ENCODE measurements at regions not wholly inside any gene's neighbourhood (a gene's known extent, or its start where the extent isn't known, plus 50 kb on each side); places are given as distances from the start of the nearest gene placed in this dataset.

GRCh38 chr1:219067350-219067712, 106.3 kb upstream of the LYPLAL1 start:
- no peak overlapping the region for H3K14ac ChIP-seq (ENCODE audit: insufficient read length)
- H3K27me3 ChIP-seq (replicated peaks in 1 of 4; ENCODE audit: control insufficient read depth in 3 of 4, extremely low read depth in 1 of 4, insufficient read depth in 3 of 4, low read length in 3 of 4): no peaks in the 10 kb centered on the region
- H3K9ac ChIP-seq (replicated peaks in 1 of 4; ENCODE audit: extremely low read depth in 1 of 4, low read depth in 3 of 4, low read length in 3 of 4): no peak overlapping the region
- H3K4me1 ChIP-seq (replicated peaks in 1 of 4; ENCODE audit: control insufficient read depth in 3 of 4, insufficient read depth in 4 of 4, low read length in 3 of 4): no peaks in the 10 kb centered on the region
- no peak overlapping the region for H3K23ac ChIP-seq (ENCODE audit: insufficient read length)
- 90% methylated on average over 4 of the region's 4 CpGs; no CpG with 5 or more reads in 1 of the 2 experiments for WGBS, 2 experiments (ENCODE audit: extremely low coverage in 1 of 2, insufficient coverage in 1 of 2, insufficient read length in 1 of 2, insufficient replicate concordance in 2 of 2, low coverage in 1 of 2, low lambda C conversion rate in 2 of 2, missing lambda C conversion rate in 1 of 2)
- H2BK12ac ChIP-seq (ENCODE audit: low read depth, low read length): no peak overlapping the region
- H2BK120ac ChIP-seq (replicated peaks; ENCODE audit: low read depth, low read length): no peak overlapping the region
- no peak overlapping the region for H2BK15ac ChIP-seq (ENCODE audit: low read length)
- no peak overlapping the region; the same call in 1 of the 2 replicates for H2AK5ac ChIP-seq (ENCODE audit: low read depth, low read length)
- H3K4ac ChIP-seq (replicated peaks; ENCODE audit: insufficient read length, low read depth, low read length): no peak overlapping the region
- no peaks in the 10 kb centered on the region for H3K23me2 ChIP-seq (ENCODE audit: low read depth, low read length)
- no peaks in the 10 kb centered on the region for H4K20me1 ChIP-seq (replicated peaks in 1 of 2; ENCODE audit: control insufficient read depth in 1 of 2, insufficient read depth in 2 of 2, low read length in 2 of 2)
- ChIA-PET CTCF (ENCODE audit: partially characterized antibody) (interaction anchor here (0.6 to 4.2 kb wide), 30 partner anchors 8 to 807 kb away, joined by 3 to 29 read pairs (median 4); partner anchors contain the start of gene TGFB2), POLR2A (ENCODE audit: partially characterized antibody) (no interaction called here)
- FAIRE-seq: no peak
- H3K56ac ChIP-seq (replicated peaks; ENCODE audit: insufficient read length, low read depth, low read length): no peak overlapping the region
- no peaks in the 10 kb centered on the region for H3K79me1 ChIP-seq (ENCODE audit: low read depth, low read length)
- no peak for TF ChIP-seq TCF12 (IDR thresholded peaks at IDR 0.05; ENCODE audit: low read depth, low read length)
- TF ChIP-seq ASH2L (IDR thresholded peaks at IDR 0.05; ENCODE audit: low read length): no peak
- TF ChIP-seq POU5F1 (IDR thresholded peaks at IDR 0.05; ENCODE audit: low read depth, low read length): no peak
- no peak for TF ChIP-seq FOSL1 (IDR thresholded peaks at IDR 0.05; ENCODE audit: insufficient read depth, low read depth, low read length)
- no peak for TF ChIP-seq SIN3A (conservative IDR thresholded peaks at IDR 0.05 in 1 of 2, IDR thresholded peaks at IDR 0.05 in 1 of 2; ENCODE audit: low read depth in 1 of 2, low read length in 2 of 2)
- TF ChIP-seq CREB1 (IDR thresholded peaks at IDR 0.05): no peak
- no peak for TF ChIP-seq SP4 (IDR thresholded peaks at IDR 0.05; ENCODE audit: low read length)
- no peak for TF ChIP-seq BACH1 (IDR thresholded peaks at IDR 0.05; ENCODE audit: low read length)
- TF ChIP-seq MAX (IDR thresholded peaks at IDR 0.05): no peak
- no peak for TF ChIP-seq GTF2F1 (IDR thresholded peaks at IDR 0.05; ENCODE audit: borderline replicate concordance, low read depth, low read length)
- TF ChIP-seq TAF1 (IDR thresholded peaks at IDR 0.05; ENCODE audit: low read depth, low read length): no peak
- TF ChIP-seq RAD21 (IDR thresholded peaks at IDR 0.05 in 1 of 2, conservative IDR thresholded peaks at IDR 0.05 in 1 of 2; ENCODE audit: low read depth in 2 of 2, low read length in 2 of 2): no peak
- no peak for TF ChIP-seq MAFK (IDR thresholded peaks at IDR 0.05; ENCODE audit: low read depth, low read length)
- TF ChIP-seq CHD1 (IDR thresholded peaks at IDR 0.05; ENCODE audit: low read depth, low read length): no peak
- TF ChIP-seq SIRT6 (IDR thresholded peaks at IDR 0.05; ENCODE audit: low read length): no peak
- TF ChIP-seq TEAD4 (IDR thresholded peaks at IDR 0.05; ENCODE audit: low read depth, low read length): no peak
- no peak for TF ChIP-seq NRF1 (IDR thresholded peaks at IDR 0.05; ENCODE audit: low read depth, low read length)
- no peak overlapping the region for H4K91ac ChIP-seq (replicated peaks; ENCODE audit: insufficient read length, low read length)
- H3K18ac ChIP-seq (ENCODE audit: extremely low read depth, low read length): no peak overlapping the region
- no peak for DNase-seq (ENCODE audit: low read depth in 1 of 2, low spot score in 2 of 2)
- no peak overlapping the region for H4K5ac ChIP-seq (ENCODE audit: insufficient read length, low read depth, low read length)
- no peaks in the 10 kb centered on the region for H3K36me3 ChIP-seq (ENCODE audit: control insufficient read depth in 2 of 4, insufficient read depth in 4 of 4, low read length in 3 of 4)
- 0 out of 2 replicates have a peak overlapping the region, but pooled peaks have one; percentile 50 for H2AFZ ChIP-seq (ENCODE audit: low read length)
- H2BK20ac ChIP-seq (ENCODE audit: low read length): no peak overlapping the region
- H3K79me2 ChIP-seq (ENCODE audit: control insufficient read depth in 1 of 2, insufficient read depth in 2 of 2, low read length in 2 of 2): no peaks in the 10 kb centered on the region
- H2BK5ac ChIP-seq (ENCODE audit: low read depth, low read length): no peak overlapping the region
- H3K9me3 ChIP-seq (ENCODE audit: insufficient read depth in 2 of 2, low read depth in 1 of 2, low read length in 1 of 2): 0 out of 4 replicates have a peak, but pooled peaks cover 4 to 7% of the 10 kb centered on the region in 2 experiments
- no peak overlapping the region for H3K4me3 ChIP-seq (ENCODE audit: extremely low read depth in 1 of 4, insufficient read depth in 2 of 4, low read depth in 3 of 4, low read length in 4 of 4)
- no peak overlapping the region for H3K27ac ChIP-seq (ENCODE audit: low read depth, low read length)
- H3K4me2 ChIP-seq (ENCODE audit: insufficient read depth in 1 of 2, low read depth in 2 of 2, low read length in 2 of 2): no peak overlapping the region
- H4K8ac ChIP-seq (ENCODE audit: extremely low read depth, insufficient read depth, low read length): no peak overlapping the region
